Activated naive CD4-positive, alpha-beta T cell treated with anti-CD3 and anti-CD28 coated beads for 36 hours (primary cell): ENCODE measurements at regions not wholly inside any gene's neighbourhood (a gene's known extent, or its start where the extent isn't known, plus 50 kb on each side); places are given as distances from the start of the nearest gene placed in this dataset.
"Not testable (repeated sequence)": the region's sequence is repeated elsewhere in the genome, so short reads cannot be mapped to it uniquely, and the experiment has no call there.

Source experiments
- CTCF ChIA-PET: fragments of 350-600 bp; sonication (Branson Sonifier 250); formaldehyde crosslinking; loops from one replicate; lab custom pipeline; 2021; ENCODE audit warnings: antibody characterized with exemption; lab: Charles Lee
- DNase-seq: peaks from one replicate; pipeline ENCODE4 v3.0.0-alpha.2; 2020
- H3K27ac Mint-ChIP-seq: one replicate; pipeline ENCODE4 v1.8.0; 2021; ENCODE audit warnings: mild to moderate bottlenecking, mixed read lengths
- H3K27me3 Mint-ChIP-seq: one replicate; pipeline ENCODE4 v1.8.0; 2021; ENCODE audit warnings: low read depth, mixed read lengths
- H3K36me3 Mint-ChIP-seq: one replicate; pipeline ENCODE4 v1.8.0; 2021; ENCODE audit warnings: low read depth, mixed read lengths
- H3K4me1 Mint-ChIP-seq: one replicate; pipeline ENCODE4 v1.8.0; 2021; ENCODE audit warnings: low read depth, mixed read lengths
- H3K4me3 Mint-ChIP-seq: one replicate; pipeline ENCODE4 v1.8.0; 2021; ENCODE audit warnings: mild to moderate bottlenecking, moderate library complexity, mixed read lengths
- H3K9me3 Mint-ChIP-seq: one replicate; pipeline ENCODE4 v1.8.0; 2021; ENCODE audit warnings: mixed read lengths
- intact Hi-C: fragments of 100-400 bp; cut with micrococcal nuclease; formaldehyde crosslinking; loops from one replicate; pipeline ENCODE4 v1.15.1; 2023

- no peak for DNase-seq
- intact Hi-C loops: no loop called here
- Mint-ChIP-seq H3K27me3 (no peaks in the 10 kb centered on the region), H3K9me3 (peaks cover 8% of the 10 kb centered on the region), H3K27ac (no peak overlapping the region), H3K4me1 (no peaks in the 10 kb centered on the region), H3K4me3 (no peak overlapping the region), H3K36me3 (no peaks in the 10 kb centered on the region)
- CTCF ChIA-PET: no interaction called here
Observed at GRCh38 chr5:28296254-28297013, 1258.0 kb upstream of the CDH9 start.

GRCh38 chr5:28287021-28287420 lies 1248.6 kb upstream of the CDH9 start:
- intact Hi-C loops, H3K4me1 Mint-ChIP-seq, H3K36me3 Mint-ChIP-seq, H3K27me3 Mint-ChIP-seq, H3K27ac Mint-ChIP-seq, H3K4me3 Mint-ChIP-seq, CTCF ChIA-PET, H3K9me3 Mint-ChIP-seq, DNase-seq: not testable (repeated sequence)

DNA sequence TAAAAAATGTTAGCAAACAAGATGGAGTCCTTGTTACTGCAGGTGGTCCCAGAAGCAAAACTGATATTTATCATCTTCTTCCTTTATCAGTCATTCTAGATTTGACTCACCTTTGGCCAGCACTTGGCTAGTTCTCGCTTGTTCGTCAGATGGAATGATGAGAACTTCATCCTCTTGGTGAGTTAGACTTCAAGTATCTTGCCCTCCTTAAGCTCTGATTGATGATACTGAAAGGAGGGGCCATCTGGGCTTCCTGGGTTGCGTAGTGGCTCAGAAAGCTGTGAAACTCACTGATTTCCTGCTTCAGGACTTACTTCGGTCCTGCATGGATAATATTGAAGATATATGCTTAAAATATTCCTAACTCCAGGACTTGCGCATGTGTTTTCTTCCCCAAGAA lies 1248.2 kb upstream of the CDH9 start:
- Mint-ChIP-seq H3K27ac (no peak overlapping the region), H3K9me3 (peaks cover 7% of the 10 kb centered on the region), H3K27me3 (no peaks in the 10 kb centered on the region), H3K4me3 (no peak overlapping the region), H3K36me3 (no peaks in the 10 kb centered on the region), H3K4me1 (no peaks in the 10 kb centered on the region)
- CTCF ChIA-PET: no interaction called here
- DNase-seq: no peak
- intact Hi-C loops: no loop called here

DNA sequence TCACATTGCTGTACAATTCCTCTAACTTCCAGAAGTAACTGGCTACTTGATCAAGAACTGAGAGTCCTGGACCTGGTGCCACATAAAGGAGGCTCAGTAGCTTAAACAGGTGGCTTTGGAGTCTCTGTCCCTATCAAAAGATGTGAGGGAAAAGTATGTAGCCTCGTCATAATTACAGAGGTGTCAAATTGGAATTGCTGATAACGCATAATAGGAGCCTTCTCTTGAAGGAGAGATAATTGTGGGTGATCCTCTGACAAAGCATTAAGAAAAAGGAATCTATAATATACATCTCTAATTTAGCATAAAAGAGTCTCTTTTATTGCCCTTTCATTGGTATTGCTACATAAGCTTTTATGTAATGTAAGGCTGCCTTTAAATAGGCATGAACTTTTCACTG lies 1246.4 kb upstream of the CDH9 start:
- CTCF ChIA-PET: no interaction called here
- intact Hi-C loops: no loop called here

DNA sequence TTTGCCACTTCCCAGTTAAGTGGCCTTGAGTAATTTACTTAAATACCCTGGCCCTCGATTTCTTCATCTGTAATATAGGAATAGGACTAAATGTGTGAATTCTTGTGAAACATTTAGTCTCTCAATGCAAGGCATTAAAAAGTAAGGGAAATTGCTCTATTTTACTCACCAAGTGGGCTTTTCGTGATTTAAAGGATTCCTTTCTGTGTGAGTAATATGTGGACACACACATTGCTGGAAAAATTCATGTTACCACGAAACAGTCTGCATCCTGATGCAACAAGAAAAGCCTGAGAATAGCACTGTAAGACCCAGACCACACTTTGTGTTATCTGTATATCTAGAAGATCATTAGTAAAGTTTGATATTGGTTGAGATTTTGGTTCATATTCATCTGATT lies 1243.0 kb upstream of the CDH9 start:
- DNase-seq: no peak
- Mint-ChIP-seq H3K36me3 (no peaks in the 10 kb centered on the region), H3K27ac (no peak overlapping the region), H3K4me1 (no peaks in the 10 kb centered on the region), H3K27me3 (no peaks in the 10 kb centered on the region), H3K4me3 (no peak overlapping the region), H3K9me3 (peaks cover 4% of the 10 kb centered on the region)
- intact Hi-C loops: no loop called here
- CTCF ChIA-PET: no interaction called here

More for the DNA sequence above, 1246.4 kb upstream of the CDH9 start:
- no peak overlapping the region for H3K4me3 Mint-ChIP-seq
- H3K27me3 Mint-ChIP-seq: no peaks in the 10 kb centered on the region
- peaks cover 7% of the 10 kb centered on the region for H3K9me3 Mint-ChIP-seq
- DNase-seq: no peak
- no peaks in the 10 kb centered on the region for H3K36me3 Mint-ChIP-seq
- H3K4me1 Mint-ChIP-seq: no peaks in the 10 kb centered on the region
- no peak overlapping the region for H3K27ac Mint-ChIP-seq

DNA sequence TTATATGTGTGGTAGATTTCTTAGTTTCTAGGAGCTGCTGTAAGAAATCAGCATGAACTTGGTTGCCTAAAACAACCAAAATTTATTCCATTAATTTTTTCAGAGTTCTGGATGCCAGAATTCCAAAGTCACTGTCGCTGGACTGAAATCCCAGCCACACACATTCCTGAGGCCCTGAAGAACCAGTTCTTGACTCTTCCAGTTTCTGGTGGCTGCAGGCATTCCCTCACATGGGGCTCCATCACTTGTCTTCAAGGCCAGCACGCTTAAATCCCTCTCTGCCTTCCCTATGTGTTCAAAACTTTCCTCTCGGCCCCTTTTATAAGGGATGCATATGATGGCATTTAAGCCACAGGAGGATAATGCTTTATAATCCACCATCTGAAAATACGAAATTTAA lies 1237.5 kb upstream of the CDH9 start:
- H3K4me1 Mint-ChIP-seq: no peaks in the 10 kb centered on the region
- H3K9me3 Mint-ChIP-seq: peaks cover 11% of the 10 kb centered on the region
- no peaks in the 10 kb centered on the region for H3K36me3 Mint-ChIP-seq
- no peaks in the 10 kb centered on the region for H3K27me3 Mint-ChIP-seq
- CTCF ChIA-PET: no interaction called here
- DNase-seq: no peak
- H3K4me3 Mint-ChIP-seq: no peak overlapping the region
- H3K27ac Mint-ChIP-seq: no peak overlapping the region
- intact Hi-C loops: no loop called here

- DNase-seq: no peak
- CTCF ChIA-PET: no interaction called here
- no peak overlapping the region for H3K27ac Mint-ChIP-seq
- no peaks in the 10 kb centered on the region for H3K4me1 Mint-ChIP-seq
- H3K27me3 Mint-ChIP-seq: no peaks in the 10 kb centered on the region
- H3K36me3 Mint-ChIP-seq: no peaks in the 10 kb centered on the region
- H3K9me3 Mint-ChIP-seq: peaks cover 11% of the 10 kb centered on the region
- no peak overlapping the region for H3K4me3 Mint-ChIP-seq
- intact Hi-C loops: no loop called here
Observed at GRCh38 chr5:28269978-28270377, 1231.6 kb upstream of the CDH9 start.

DNA sequence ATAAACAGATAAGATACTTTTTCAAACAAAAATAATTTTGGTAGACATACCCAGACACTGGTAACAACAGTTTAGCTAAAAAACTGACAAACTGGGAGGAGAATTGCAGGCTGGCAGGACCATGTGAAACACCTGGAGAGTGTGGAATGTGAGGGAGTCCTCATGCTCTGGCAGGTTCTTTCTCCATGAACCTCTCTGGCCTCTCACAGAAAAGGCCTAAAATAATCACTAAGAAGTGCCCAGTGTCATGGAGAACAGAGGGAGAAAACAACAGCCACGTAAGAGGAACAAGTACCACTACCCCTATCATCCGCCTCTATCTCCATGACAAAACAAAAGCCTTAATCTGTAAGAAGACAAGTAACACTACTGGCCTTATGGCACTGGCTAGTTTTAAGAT lies 1227.5 kb upstream of the CDH9 start:
- Mint-ChIP-seq H3K4me1 (no peaks in the 10 kb centered on the region), H3K27me3 (no peaks in the 10 kb centered on the region), H3K4me3 (no peak overlapping the region), H3K36me3 (no peaks in the 10 kb centered on the region), H3K27ac (no peak overlapping the region), H3K9me3 (peaks cover 3% of the 10 kb centered on the region)
- intact Hi-C loops: no loop called here
- DNase-seq: no peak
- CTCF ChIA-PET: no interaction called here

DNA sequence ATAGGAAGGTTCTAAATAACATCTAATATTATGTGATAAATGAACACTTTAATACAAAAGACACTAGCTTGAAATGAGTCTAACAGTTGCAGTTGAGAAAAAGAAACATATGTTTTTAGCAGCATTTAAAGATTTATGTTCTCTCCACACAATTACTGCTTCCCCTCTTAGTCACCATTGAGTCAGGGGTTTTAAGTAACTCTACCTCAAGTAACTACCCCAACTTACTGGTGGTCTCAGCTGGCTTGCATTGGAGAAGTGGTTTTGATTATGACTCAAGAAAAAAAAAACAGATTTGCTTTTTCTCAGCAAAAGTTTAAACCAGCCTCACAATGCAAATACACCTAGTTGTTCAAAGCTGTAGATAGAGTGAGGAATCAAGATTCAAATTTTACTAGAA lies 1216.5 kb upstream of the CDH9 start:
- peaks cover 1% of the 10 kb centered on the region for H3K36me3 Mint-ChIP-seq
- no peaks in the 10 kb centered on the region for H3K27me3 Mint-ChIP-seq
- CTCF ChIA-PET: no interaction called here

DNA sequence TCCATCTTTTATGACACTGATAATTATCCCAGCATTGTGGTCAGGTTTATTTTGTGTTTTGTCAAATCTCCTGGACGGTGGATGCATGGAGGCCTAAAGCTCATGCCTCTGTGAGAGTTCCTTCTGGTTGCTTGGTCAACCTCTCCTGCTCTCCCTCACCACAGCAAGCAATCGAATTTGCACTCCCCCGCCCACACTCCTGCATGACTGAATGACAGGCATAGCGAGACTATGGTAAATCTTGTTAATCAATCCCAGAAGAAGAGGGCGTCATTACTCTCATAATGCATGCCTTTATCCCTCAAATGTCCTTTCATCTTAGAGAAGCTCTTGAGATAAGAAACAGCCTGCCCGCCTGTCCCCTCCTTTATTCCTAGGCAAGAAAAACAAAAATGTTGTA lies 1215.0 kb upstream of the CDH9 start:
- H3K36me3 Mint-ChIP-seq: peaks cover 1% of the 10 kb centered on the region
- intact Hi-C loops: no loop called here
- no peaks in the 10 kb centered on the region for H3K27me3 Mint-ChIP-seq
- H3K9me3 Mint-ChIP-seq: peaks cover 7% of the 10 kb centered on the region
- no peak overlapping the region for H3K27ac Mint-ChIP-seq
- CTCF ChIA-PET: no interaction called here
- DNase-seq: no peak
- no peaks in the 10 kb centered on the region for H3K4me1 Mint-ChIP-seq
- H3K4me3 Mint-ChIP-seq: no peak overlapping the region

More for the DNA sequence above, 1216.5 kb upstream of the CDH9 start:
- H3K9me3 Mint-ChIP-seq: peaks cover 8% of the 10 kb centered on the region
- no peak overlapping the region for H3K4me3 Mint-ChIP-seq
- H3K4me1 Mint-ChIP-seq: no peaks in the 10 kb centered on the region
- no peak overlapping the region for H3K27ac Mint-ChIP-seq
- intact Hi-C loops: no loop called here
- no peak for DNase-seq

DNA sequence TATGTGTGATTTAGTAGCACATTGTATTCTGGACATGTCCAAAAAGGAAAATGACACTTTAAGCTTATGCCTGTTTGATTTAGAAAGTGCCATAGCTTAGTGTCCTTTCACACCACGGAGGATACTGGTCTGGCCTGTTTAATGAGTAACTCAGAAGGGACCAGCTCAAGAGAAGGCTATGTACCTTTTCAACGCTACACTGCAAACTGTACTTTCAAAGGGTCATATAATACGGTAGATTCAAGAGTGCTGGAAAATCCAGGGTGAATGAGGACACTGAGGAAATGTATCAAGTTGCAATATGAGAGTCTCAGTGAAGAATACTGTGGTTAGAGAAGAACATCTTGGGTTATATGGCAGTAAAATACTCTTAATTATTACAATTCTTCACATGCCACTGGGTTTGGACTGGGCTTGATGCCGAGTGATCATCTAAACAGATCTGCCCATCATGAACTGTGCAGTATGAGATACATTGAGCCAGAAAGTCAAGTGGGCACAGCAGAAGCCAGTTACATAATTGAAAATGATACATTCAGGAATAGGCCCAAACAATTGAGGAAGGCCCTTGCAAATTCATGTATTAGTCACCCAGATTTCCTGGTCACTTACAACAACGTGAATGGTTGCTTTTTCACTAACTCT lies 1211.5 kb upstream of the CDH9 start:
- DNase-seq: no peak
- H3K27me3 Mint-ChIP-seq: no peaks in the 10 kb centered on the region
- H3K4me3 Mint-ChIP-seq: no peak overlapping the region
- no peak overlapping the region for H3K27ac Mint-ChIP-seq
- CTCF ChIA-PET: no interaction called here
- intact Hi-C loops: no loop called here
- peaks cover 16% of the 10 kb centered on the region for H3K9me3 Mint-ChIP-seq
- H3K4me1 Mint-ChIP-seq: no peaks in the 10 kb centered on the region
- H3K36me3 Mint-ChIP-seq: peaks cover 1% of the 10 kb centered on the region

DNA sequence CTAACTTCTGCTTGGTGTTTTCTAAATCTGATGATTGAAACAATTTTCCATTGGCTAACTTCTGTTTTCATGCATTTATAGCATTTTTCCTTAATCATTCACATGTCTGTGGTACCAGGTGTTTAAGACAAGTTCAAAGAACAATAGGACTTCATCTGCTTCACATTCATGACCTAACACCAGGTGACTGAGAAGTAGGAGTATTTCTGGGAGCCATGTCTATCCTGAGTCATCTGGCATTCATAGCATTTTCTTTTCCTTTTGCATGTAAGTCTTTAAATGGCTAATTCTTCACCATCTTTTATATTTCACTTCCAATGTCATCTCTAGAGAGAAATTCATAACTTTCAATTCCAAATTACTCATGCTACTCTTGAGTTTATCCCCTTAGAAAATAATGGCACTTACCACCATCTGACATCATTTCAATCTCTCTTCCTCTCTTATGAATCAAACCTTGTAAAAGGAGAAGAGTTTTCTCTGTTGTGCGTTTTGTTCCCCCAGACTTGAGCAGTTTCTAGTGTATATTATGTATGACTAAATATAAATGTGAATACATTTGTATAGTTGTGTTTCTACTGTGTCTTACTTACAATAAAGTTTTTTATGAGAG lies 1196.1 kb upstream of the CDH9 start:
- Mint-ChIP-seq H3K36me3 (no peaks in the 10 kb centered on the region), H3K4me3 (no peak overlapping the region), H3K27me3 (no peaks in the 10 kb centered on the region)

GRCh38 chr5:28226407-28226806 lies 1188.0 kb upstream of the CDH9 start:
- CTCF ChIA-PET: no interaction called here
- Mint-ChIP-seq H3K4me3 (no peak overlapping the region), H3K27ac (no peak overlapping the region), H3K4me1 (no peaks in the 10 kb centered on the region), H3K9me3 (peaks cover 9% of the 10 kb centered on the region), H3K36me3 (no peaks in the 10 kb centered on the region), H3K27me3 (no peaks in the 10 kb centered on the region)
- intact Hi-C loops: no loop called here
- DNase-seq: no peak

More for the DNA sequence above, 1196.1 kb upstream of the CDH9 start:
- no peak for DNase-seq
- Mint-ChIP-seq H3K27ac (no peak overlapping the region), H3K4me1 (no peaks in the 10 kb centered on the region), H3K9me3 (peaks cover 8% of the 10 kb centered on the region)
- CTCF ChIA-PET: no interaction called here
- intact Hi-C loops: no loop called here
